Suprapubic skin (tissue), 4 donors: ENCODE measurements at regions not wholly inside any gene's neighbourhood (a gene's known extent, or its start where the extent isn't known, plus 50 kb on each side); places are given as distances from the start of the nearest gene placed in this dataset.

Experiments used
- POLR2A ChIP-seq, 2 donors: fragments of 450-650 bp; IDR thresholded peaks; one replicate each; pipeline ENCODE4 v1.6.1; 2017; ENCODE audit warnings: antibody characterized with exemption in 2 of 2, mild to moderate bottlenecking in 2 of 2, moderate library complexity in 2 of 2
- POLR2AphosphoS5 ChIP-seq, 3 donors: sonication (generic); formaldehyde crosslinking; IDR thresholded peaks; one replicate each; pipeline ENCODE4 v1.6.1; 2017; ENCODE audit warnings: antibody characterized with exemption in 3 of 3
- TF ChIP-seq, protein P1 (sequence below), 2 donors: fragments of 200-600 bp in 1 of 2; fragments of 450-650 bp in 1 of 2; sonication (generic) in 1 of 2; IDR thresholded peaks; one replicate each; pipeline ENCODE4 v1.5.1; 2016 to 2019; ENCODE audit warnings: antibody characterized with exemption in 2 of 2, mild to moderate bottlenecking in 1 of 2, moderate library complexity in 1 of 2

- TF ChIP-seq, protein P1, sequence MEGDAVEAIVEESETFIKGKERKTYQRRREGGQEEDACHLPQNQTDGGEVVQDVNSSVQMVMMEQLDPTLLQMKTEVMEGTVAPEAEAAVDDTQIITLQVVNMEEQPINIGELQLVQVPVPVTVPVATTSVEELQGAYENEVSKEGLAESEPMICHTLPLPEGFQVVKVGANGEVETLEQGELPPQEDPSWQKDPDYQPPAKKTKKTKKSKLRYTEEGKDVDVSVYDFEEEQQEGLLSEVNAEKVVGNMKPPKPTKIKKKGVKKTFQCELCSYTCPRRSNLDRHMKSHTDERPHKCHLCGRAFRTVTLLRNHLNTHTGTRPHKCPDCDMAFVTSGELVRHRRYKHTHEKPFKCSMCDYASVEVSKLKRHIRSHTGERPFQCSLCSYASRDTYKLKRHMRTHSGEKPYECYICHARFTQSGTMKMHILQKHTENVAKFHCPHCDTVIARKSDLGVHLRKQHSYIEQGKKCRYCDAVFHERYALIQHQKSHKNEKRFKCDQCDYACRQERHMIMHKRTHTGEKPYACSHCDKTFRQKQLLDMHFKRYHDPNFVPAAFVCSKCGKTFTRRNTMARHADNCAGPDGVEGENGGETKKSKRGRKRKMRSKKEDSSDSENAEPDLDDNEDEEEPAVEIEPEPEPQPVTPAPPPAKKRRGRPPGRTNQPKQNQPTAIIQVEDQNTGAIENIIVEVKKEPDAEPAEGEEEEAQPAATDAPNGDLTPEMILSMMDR (IDR thresholded peaks at IDR 0.05) = no peak
- no peak for TF ChIP-seq POLR2A (IDR thresholded peaks at IDR 0.05)
- no peak for TF ChIP-seq POLR2AphosphoS5 (IDR thresholded peaks at IDR 0.05)
Measured at GRCh38 chr17:22461460-22462145, 769.3 kb downstream of the KCNJ18 start.
